GM21423 (cell line): ENCODE measurements at regions not wholly inside any gene's neighbourhood (a gene's known extent, or its start where the extent isn't known, plus 50 kb on each side); places are given as distances from the start of the nearest gene placed in this dataset.
"Not testable (repeated sequence)": the region's sequence is repeated elsewhere in the genome, so short reads cannot be mapped to it uniquely, and the experiment has no call there.

Experiments used
- ATAC-seq: cut with Tn5 transposase; IDR thresholded peaks from one replicate; pipeline ENCODE4 v1.9.1; 2021; ENCODE audit warnings: mild to moderate bottlenecking, moderate library complexity; ENCODE audit not compliant: unreplicated experiment

DNA sequence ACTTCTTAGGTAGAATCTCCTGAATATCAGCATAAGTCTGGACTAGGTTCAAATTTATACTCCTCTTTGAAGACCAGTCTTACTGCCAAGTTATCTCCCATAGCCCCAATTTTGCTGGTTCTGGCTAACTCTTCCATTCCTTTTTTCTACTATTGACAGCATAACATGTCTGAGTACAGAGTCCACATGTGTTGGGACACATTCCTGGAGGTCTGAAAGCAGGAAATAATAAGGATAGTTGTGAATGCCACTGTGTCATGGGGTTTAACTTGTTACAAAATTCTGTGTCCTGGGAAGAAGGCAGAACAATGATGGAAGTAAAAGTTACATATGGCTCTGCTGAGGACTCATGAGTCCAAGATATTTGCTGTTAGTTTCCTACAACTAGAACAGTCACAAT is 57.4 kb upstream of the ZBTB20 start:
- ATAC-seq: no peak

DNA sequence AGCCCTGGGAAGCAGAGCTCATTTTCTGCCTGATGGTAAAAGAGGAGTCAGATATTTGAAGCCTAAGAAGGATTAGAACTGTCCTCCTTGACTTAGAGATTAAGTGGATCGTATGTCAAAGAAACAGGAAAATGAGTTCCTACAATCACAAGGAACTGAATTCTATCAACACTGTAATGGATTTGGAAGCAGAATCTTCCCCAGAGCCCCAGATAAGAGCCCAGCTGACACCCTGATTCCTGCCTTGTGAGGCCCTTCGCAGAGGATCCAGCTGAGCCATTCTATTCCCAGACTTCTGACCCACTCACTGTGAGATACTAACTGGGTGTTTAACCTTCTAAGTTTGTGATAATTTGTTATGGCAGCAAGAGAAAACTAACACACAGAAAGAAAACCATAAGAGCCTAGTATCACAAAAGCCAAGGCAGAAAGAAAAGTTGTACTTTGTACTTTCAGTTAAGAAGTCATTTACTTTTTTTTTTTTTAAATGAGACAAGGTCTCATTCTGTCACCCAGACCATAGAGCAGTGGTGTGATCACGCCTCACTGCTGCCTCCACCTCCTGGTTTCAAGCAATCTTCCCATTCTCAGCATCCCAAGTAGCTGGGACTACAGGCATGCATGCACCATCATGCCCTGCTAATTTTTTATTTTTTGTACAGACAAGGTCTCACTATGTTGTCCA is 61.1 kb upstream of the ZBTB20 start:
- no peak for ATAC-seq

DNA sequence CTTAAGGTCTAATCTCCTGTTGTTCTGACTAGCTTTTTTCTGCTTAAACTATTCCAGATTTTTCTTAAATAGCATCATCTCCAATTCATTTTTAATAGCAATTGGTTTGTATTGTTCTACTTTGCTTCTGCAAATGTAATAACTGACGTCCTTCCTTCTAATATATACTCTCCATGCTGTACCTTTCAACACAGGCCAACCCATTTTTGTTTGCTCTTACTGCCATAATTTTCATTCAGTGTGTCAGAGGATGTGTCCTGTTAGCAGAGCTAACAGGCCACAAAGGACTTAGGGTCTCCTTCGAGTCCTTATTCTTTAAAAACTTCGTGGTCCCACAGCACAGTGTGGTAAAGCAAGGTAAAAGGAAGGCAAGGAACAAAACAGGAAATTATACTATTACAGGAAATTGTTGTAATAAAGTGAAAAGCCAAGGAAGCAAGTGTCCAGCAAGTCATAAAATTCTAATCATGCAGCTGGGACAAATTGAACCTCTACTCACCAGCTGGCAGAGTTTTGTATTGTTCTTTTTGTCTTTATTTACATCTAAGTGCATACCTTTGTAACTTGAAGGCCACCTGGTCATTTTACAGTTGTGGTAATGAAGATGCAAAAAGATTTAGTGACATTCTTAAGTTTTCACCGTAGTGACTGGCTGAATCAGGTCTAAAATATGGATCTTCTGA is 64.9 kb upstream of the ZBTB20 start:
- ATAC-seq: no peak

DNA sequence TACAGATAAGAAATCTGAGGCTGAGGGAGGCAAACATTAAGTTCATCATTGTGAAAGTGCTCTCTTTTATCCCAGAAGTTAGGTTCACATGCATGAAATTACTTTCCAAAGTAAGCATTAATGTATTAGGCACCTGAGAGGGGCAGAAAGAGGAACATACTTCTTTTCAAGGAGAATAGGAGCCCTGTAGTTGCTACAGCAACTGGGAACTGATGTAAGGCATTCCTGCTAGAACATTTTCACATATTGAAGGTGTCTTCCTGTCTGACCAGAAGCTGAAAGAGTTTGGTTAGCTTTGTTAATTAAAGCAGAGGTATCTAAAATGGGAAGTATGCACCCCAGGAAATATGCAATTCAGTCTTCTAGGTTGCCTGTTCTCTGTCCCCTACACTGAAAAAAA is 65.5 kb upstream of the ZBTB20 start:
- no peak for ATAC-seq

DNA sequence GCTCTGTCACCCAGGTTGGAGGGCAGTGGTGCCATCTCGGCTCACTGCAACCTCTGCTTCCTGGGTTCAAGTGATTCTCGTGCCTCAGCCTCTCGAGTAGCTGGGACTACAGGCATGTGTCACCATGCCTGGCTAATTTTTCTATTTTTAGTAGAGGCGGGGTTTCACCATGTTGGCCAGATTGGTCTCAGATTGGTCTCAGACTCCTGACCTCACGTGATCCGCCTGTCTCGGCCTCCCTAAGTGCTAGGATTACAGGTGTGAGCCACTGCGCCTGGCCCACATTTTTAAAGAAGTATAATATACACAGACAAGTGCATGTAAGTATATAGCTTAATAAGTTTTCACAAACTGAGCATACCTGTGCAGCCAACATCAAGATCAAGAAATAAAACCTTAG is 66.0 kb upstream of the ZBTB20 start:
- not testable (repeated sequence) for ATAC-seq

DNA sequence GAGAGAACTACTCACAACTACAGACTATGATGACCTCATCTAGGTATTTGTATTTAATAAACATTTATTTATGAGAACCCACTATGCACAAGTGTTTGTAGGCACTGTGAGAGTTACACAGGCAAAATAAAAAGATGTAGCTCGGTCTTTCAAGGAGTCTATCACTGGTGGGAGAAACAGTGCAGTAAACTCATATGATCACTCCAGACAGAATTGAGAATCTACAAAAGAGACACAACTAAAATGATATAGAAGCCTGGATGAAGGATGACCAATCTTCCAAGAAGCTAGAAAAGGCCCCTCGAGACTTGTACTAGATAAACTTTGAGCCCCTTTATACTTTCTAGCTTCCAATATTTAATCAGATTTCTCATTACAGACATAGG is 70.2 kb upstream of the ZBTB20 start:
- no peak for ATAC-seq

DNA sequence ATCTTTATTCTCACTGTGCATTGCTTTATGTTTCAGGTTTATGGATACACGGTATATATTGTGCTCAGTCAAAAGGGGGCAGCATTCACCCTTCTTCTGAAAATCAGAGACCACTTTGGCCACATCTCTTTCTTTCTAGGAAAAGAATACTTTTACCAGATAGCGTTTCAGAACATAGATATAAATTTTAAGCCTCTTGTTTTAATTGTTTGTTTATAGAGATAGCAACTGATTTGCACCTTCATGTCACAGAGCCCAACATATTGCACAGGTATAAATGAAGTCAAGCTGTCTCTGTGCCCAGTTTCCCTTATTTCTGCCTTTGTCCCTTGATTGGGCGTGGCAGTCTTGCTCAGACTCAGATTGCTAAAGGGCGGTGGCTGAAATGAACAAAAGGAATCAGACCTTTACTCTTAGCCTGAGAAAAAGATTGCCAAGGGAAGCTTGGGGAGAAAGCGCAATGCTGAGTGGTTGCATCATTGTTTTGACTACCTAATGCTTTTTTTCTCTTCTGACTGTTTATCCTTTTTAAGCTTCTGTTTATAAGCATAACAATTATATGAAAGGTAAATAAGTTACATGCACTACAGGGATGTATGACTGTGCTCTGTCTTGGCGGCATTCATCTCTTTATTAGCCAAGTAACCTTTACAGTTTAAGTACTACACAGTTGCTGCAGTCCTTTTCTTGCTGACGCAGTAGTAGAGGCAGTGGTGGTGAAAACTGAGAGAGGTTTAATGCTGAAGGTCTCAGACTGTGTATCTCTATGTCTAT is 70.8 kb upstream of the ZBTB20 start:
- no peak for ATAC-seq

DNA sequence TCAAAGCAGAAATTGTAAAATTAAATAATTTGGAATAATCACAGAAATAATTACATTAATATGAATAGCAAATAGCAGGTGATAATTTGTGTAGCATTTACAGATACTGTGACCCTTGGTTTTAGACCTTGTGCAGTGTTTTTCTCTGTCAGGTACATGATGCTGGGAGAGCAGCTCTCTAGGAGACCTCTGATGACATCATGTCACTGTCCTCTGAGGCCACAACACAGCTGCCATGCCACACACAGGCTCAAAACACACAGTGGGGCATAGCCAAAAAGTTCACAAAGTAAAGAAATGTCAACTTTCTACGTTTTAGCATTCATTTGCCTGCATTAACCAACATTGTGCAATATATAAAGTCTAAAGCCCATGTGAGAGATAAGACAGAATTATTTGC is 71.8 kb upstream of the ZBTB20 start:
- ATAC-seq: no peak

DNA sequence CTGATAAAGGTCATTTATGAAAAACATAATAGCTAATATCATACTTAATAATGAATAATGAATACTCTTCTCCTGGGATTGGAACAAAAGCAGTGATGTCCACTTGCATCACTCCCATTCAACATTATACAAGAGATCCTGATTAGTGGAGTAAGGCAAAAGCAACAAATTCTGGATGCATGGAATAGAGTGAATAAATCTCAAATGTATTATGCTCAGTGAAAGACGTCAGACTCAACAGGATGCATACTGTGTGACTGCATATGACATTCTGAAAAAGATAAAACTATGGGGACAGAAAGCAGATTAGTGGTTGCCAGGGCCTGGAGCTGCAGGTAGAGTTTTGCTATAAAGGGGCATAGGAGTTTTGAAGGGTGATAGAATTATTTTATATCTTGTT is 77.6 kb upstream of the ZBTB20 start:
- ATAC-seq: no peak

DNA sequence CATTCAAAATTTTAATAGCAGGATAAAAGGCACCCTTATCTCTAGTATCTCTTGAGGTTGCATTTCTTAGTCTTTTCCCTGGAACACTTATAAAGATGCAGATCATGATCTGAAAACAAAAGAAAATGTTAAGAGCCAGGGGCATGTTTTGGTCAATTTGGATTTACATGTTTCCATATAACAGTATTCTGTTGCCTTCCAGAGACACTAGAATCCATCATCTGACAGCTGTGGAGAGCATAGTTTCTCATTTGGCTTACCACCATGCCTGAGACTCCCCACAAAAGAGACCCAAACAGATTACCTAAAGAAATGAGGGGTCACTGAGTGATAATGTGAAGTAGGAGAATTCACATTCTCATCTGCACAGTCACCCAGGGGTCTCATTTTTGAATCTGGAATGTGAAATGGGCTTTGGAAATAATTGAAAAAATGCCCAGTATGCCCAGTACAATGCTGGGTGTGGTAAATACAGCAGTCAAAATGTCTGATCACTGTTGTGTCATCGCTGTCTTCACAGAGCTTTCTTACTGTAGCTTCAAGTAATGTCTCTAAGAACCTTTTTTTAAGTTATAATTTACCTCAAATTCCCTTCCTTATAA is 79.9 kb upstream of the ZBTB20 start:
- ATAC-seq: no peak

DNA sequence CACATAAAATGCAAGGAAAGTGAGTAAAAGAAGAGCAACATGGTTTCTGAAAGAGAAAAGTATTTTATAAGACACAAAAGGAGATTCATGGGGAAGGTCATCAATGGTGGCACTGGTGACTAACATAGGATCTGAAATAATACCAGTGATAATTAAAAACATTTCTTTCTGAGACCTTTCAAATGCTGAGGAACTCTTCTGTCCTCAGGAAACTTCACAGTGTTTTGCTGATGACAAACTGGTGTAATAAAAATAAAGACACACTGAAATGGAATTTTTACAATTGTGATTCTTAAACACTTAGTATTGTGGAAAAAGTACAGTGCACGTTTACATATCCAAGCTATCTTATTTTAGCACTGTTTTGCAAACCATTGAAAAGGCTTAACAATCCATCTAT is 80.4 kb upstream of the ZBTB20 start:
- no peak for ATAC-seq

DNA sequence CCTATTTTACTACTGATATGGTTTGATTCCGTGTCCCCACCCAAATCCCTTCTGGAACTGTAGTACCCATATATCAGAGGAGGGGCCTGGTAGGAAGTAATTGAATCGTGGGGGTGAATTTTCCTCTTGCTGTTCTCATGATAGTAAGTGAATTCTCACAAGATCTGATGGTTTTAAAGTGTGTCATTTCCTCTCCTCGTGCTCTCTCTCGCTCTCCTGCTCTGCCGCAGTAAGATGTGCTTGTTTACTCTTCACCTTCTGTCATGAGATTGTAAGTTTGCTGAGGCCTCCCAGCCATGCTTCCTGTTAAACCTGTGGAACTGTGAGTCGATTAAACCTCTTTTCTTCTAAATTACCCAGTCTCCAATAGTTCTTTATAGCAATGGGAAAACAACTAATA is 81.2 kb upstream of the ZBTB20 start:
- ATAC-seq: no peak

DNA sequence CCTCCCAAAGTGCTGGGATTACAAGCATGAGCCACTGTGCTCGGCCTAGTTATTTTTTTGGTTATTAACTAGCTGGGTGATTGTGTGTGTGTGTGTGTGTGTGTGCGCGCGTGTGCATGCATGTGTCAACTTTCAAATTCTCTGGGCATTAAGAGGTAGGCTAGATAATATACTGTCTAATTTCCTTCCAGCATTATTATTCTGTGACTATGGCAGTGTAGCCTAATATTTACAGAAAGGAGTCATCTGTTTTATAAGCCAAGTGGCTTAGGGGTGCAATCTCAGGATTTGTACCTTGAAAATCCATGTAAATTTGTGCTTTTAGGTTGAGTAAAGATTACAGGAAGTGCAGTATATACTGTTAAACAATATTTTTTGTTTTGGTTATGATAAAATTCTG is 85.1 kb upstream of the ZBTB20 start:
- no peak for ATAC-seq

DNA sequence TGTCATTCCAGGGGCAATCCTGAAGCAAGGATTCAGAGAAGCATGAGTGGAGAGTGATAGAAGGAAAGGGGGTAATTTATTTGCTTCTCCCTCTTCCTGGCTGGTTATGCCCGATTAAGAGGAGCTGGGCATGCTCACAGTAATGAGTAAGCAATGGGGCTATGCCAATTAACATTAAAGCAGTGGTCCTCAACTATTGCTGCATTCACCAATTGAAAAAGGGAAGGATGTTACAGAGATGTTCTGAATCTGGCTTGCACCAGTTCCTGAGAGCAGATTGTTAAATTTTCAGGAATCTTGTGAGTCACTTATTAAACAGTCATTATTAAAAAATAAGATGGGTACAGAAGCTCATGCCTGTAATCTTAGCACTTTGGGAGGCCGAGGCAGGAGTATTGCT is 85.9 kb upstream of the ZBTB20 start:
- no peak for ATAC-seq

DNA sequence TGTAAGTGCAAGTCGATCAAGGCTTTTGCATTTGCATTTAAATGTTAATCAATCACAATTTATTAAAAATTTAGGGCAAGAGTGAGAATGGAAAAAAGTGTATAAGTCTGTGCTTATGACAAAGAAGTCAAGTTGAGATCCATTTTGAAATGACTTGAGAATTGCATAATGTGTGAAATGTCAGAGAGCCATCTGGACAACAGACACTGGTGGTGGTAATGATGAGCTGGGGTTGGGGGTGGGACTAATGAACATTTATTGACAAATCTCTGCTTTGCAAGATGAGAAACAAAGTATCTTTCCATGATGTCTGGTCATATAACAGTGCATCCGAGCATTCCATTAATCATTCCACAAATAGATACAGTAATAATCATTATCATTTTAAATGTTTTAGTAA is 89.4 kb upstream of the ZBTB20 start:
- no peak for ATAC-seq

DNA sequence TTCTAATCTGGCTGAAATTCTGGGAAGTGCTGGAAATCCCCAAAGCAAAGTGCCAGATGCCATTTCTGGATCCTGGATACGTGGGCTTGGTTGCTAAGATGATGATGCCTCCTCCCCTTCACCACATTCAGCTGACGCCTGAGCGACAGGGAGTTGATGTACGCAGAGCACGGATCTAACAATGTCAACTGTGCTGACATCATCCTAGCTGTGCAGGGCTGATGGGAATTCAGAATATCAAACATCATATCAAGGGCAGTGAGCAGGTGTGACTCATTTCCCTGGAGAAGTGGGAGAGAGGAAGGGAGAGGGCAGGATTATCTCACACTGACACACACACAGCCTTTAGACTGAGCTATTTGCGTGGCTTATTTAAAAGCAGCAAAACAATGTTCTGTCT is 92.6 kb upstream of the ZBTB20 start:
- ATAC-seq: no peak

DNA sequence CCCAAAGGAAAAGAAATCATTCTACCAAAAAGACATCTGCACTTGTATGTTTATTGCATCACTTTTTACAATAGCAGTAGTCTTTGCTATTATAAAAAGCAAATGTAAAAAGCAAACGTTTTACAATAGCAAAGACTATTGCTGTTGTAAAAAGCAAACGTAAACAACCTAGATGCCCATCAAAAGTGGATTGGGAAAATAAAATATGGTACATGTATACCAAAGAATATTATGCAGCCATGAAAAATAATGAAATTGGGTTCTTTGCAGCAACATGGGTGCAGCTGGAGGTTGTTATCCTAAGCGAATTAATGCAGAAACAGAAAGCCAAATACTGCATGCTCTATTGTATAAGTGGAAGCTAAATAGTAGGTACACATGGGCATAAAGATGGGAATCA is 97.3 kb upstream of the ZBTB20 start:
- no peak for ATAC-seq

DNA sequence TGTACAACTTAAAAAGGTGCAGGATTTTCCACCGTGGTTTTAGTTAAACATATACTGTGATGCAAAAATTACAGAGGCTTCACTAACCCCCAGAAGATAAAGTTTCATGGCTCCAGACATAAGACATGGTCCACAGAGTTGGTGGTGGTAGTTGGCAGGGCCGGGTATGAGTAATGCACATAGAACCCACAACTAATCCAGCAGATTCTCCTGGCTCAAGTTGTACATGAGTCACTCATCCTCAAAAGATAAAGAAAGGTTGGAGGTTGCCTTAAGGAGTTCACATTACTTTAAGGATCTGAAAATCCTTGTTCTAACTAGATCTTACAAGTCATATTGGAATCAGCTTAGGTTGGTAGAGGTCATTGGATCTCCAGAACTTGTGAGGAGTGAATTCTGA is 98.3 kb upstream of the ZBTB20 start:
- ATAC-seq: no peak

DNA sequence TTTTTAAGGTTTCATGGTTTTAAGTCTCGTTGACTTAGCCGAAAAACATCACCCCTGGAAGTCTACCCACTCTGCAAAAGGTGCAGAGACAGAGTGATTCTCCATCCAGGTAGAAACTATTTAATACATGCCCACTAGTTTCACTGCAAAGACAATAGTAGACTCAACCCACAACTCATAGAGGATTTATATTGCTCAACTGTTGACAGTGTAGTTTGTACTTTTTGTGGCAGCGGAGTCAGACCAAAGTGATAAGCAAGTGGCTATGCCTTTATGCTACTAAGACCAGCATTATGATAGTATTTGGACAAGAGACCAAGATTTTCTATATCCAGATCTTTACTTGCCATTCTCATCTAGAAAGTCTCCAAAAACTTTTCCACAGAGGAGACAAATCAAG is 98.8 kb upstream of the ZBTB20 start:
- ATAC-seq: no peak

DNA sequence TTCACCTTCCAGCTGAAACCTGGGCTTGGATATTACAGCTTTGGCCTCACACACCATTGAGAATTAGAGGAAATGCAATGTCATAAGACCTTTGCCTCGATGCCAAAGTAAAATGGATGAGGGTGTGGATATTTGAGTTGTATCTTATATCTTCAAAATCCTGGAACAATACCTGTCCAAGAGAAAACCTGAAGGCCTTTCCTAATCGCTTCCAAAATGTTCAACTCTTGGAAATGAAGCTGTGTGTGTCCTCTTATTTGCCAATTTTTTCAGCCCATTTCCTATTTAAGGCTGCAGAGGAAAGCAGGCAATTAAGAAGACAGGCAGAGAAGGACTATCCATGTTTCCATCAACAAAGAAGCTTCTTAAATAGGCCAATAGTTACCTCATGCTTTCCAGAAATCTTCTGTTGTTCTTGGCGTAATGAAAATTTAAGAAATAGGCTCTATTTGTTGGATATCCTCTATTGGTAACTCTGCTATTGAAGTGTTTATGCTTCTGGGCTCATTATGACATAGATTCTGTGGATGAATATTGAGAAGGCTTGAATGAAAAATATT is 99.5 kb upstream of the ZBTB20 start:
- ATAC-seq: no peak

DNA sequence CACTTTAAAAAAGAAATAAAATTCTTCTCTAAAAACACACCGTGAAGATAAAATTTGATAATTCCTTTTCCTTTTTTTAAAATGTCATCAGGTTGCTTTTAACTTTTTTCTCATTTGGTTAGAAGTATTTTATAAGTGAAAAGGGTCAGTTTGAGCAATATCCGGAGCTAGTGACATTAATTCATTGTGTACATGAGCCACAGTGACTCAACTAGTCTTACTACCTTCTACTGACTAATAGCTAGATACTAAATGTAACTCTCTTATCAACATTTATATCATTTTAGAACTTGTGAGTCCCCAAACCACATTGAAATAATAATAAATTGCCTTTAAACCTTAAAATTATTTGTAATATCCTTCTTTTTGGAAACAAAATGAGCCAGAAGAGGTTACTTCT is 101.2 kb upstream of the ZBTB20 start:
- no peak for ATAC-seq

DNA sequence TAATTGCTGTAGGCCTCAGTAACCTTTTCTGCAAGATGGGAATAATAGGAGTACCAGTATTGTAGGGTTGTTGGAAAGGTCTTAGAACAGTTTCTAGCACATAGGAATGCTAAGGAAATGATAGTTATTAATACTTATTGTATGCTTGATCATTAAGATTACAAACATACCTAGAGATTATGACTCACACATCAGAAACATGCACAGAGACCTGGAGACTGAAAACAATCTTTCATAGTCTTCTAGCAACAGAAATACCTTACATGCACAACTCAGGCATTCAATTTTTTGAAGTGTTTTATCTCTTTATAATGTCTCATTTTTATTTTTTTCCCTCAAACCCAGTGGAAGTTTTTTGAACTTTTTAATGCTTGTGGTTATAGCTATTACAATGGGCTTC is 104.4 kb upstream of the ZBTB20 start:
- ATAC-seq: no peak
